ENCODE measurements at regions not wholly inside any gene's neighbourhood (a gene's known extent, or its start where the extent isn't known, plus 50 kb on each side); places are given as distances from the start of the nearest gene placed in this dataset.

- DNase-seq, result no peak
These were observed 175.1 kb downstream of the ZFP36L2 start for GRCh38 chr2:43051338-43051737.

- DNase-seq, result no peak
These were observed 175.5 kb downstream of the ZFP36L2 start for GRCh38 chr2:43050866-43051265.

- DNase-seq, result no peak
These were observed 176.3 kb downstream of the ZFP36L2 start for GRCh38 chr2:43049836-43050801.

- no peak for DNase-seq
These were observed 179.1 kb downstream of the ZFP36L2 start for GRCh38 chr2:43047187-43047780.

GRCh38 chr2:43045866-43046265 is 180.5 kb downstream of the ZFP36L2 start:
- DNase-seq, result no peak

GRCh38 chr2:43044093-43044681 is 182.2 kb downstream of the ZFP36L2 start:
- no peak for DNase-seq

GRCh38 chr2:43043553-43043870 is 182.9 kb downstream of the ZFP36L2 start:
- no peak for DNase-seq

- no peak for DNase-seq
These were observed 184.6 kb downstream of the ZFP36L2 start for GRCh38 chr2:43041661-43042360.

GRCh38 chr2:43041173-43041591 is 185.2 kb downstream of the ZFP36L2 start:
- no peak for DNase-seq

GRCh38 chr2:43040084-43040854 is 186.1 kb downstream of the ZFP36L2 start:
- DNase-seq, result no peak

- no peak for DNase-seq
These were observed 186.9 kb downstream of the ZFP36L2 start for GRCh38 chr2:43039376-43040080.

- DNase-seq, result no peak
These were observed 187.7 kb downstream of the ZFP36L2 start for GRCh38 chr2:43038696-43039094.

GRCh38 chr2:43038034-43038695 is 188.2 kb downstream of the ZFP36L2 start:
- no peak for DNase-seq

GRCh38 chr2:43035922-43036321 is 190.5 kb downstream of the ZFP36L2 start:
- no peak for DNase-seq

GRCh38 chr2:43034921-43035320 is 191.5 kb downstream of the ZFP36L2 start:
- DNase-seq, result no peak

GRCh38 chr2:43034242-43034619 is 192.2 kb downstream of the ZFP36L2 start:
- no peak for DNase-seq

- DNase-seq, result no peak
These were observed 192.8 kb downstream of the ZFP36L2 start for GRCh38 chr2:43033466-43034241.

GRCh38 chr2:43033016-43033270 is 193.5 kb downstream of the ZFP36L2 start:
- DNase-seq, result no peak

GRCh38 chr2:43032213-43033015 is 194.0 kb downstream of the ZFP36L2 start:
- no peak for DNase-seq

Data from NCI-H2081 treated with DMSO at 0.1 percent for 48 hours (cell line).